GM23338 (cell line): ENCODE measurements at regions not wholly inside any gene's neighbourhood (a gene's known extent, or its start where the extent isn't known, plus 50 kb on each side); places are given as distances from the start of the nearest gene placed in this dataset.

Experiments used
- ATAC-seq: fragments of 200-7000 bp; cut with Tn5 transposase; 3 replicates; pipeline ENCODE4 v1.9.1; 2020
- DNase-seq: peaks from one replicate; pipeline ENCODE4 v3.0.0-alpha.2; 2015; ENCODE audit warnings: low spot score
- H2AFZ ChIP-seq: fragments of 200-600 bp; sonication (generic); 2 replicates; pipeline ENCODE4 v1.8.0; 2016; ENCODE audit warnings: antibody characterized with exemption, mild to moderate bottlenecking, moderate library complexity
- H3F3A ChIP-seq: fragments of 200-600 bp; sonication (generic); replicated peaks from 2 replicates; pipeline ENCODE4 v1.8.0; 2017; ENCODE audit warnings: antibody characterized with exemption, mixed run types, low read depth
- H3K27ac ChIP-seq: fragments of 200-600 bp; sonication (generic); 2 replicates; pipeline ENCODE4 v1.6.1; 2016; ENCODE audit warnings: low read depth
- H3K27me3 ChIP-seq: fragments of 200-600 bp; sonication (generic); 2 replicates; pipeline ENCODE4 v1.8.0; 2016; ENCODE audit warnings: mild to moderate bottlenecking, mixed run types, moderate library complexity; ENCODE audit not compliant: insufficient read depth
- H3K36me3 ChIP-seq: fragments of 200-600 bp; sonication (generic); 2 replicates; pipeline ENCODE4 v1.8.0; 2016; ENCODE audit warnings: mild to moderate bottlenecking; ENCODE audit not compliant: insufficient read depth
- H3K4me1 ChIP-seq: fragments of 200-600 bp; sonication (generic); 2 replicates; pipeline ENCODE4 v1.8.0; 2016; ENCODE audit warnings: mild to moderate bottlenecking, moderate library complexity; ENCODE audit not compliant: insufficient read depth
- H3K4me2 ChIP-seq: fragments of 200-600 bp; sonication (generic); 2 replicates; pipeline ENCODE4 v1.7.1; 2017; ENCODE audit warnings: mixed run types
- H3K4me3 ChIP-seq: fragments of 200-600 bp; sonication (generic); 2 replicates; pipeline ENCODE4 v1.6.1; 2016; ENCODE audit warnings: mixed run types
- H3K79me2 ChIP-seq: fragments of 200-600 bp; sonication (generic); replicated peaks from 2 replicates; pipeline ENCODE4 v1.8.0; 2017; ENCODE audit warnings: mild to moderate bottlenecking; ENCODE audit not compliant: insufficient read depth
- H3K9me2 ChIP-seq: fragments of 200-600 bp; sonication (generic); 2 replicates; pipeline ENCODE4 v1.8.0; 2017; ENCODE audit not compliant: insufficient read depth
- H4K20me1 ChIP-seq: fragments of 200-600 bp; sonication (generic); replicated peaks from 2 replicates; pipeline ENCODE4 v1.8.0; 2017; ENCODE audit warnings: mild to moderate bottlenecking; ENCODE audit not compliant: insufficient read depth
- H3K27ac Mint-ChIP-seq: 2 replicates; pipeline ENCODE4 v1.8.0; 2020; ENCODE audit warnings: inconsistent platforms, mild to moderate bottlenecking, moderate library complexity, mixed read lengths
- H3K27me3 Mint-ChIP-seq: 3 replicates; pipeline ENCODE4 v1.8.0; 2022; ENCODE audit warnings: low read depth, mild to moderate bottlenecking, moderate library complexity, mixed read lengths, inconsistent platforms; ENCODE audit not compliant: insufficient read depth, poor library complexity
- H3K36me3 Mint-ChIP-seq: 3 replicates; pipeline ENCODE4 v1.8.0; 2021; ENCODE audit warnings: low read depth, mild to moderate bottlenecking, inconsistent platforms, moderate library complexity, mixed read lengths
- H3K4me1 Mint-ChIP-seq: 3 replicates; pipeline ENCODE4 v1.8.0; 2020; ENCODE audit warnings: mild to moderate bottlenecking, inconsistent platforms, mixed read lengths
- H3K4me3 Mint-ChIP-seq: 3 replicates; pipeline ENCODE4 v1.8.0; 2021; ENCODE audit warnings: moderate library complexity, mild to moderate bottlenecking, inconsistent platforms, mixed read lengths
- H3K9me3 Mint-ChIP-seq: 3 replicates; pipeline ENCODE4 v1.8.0; 2020; ENCODE audit warnings: moderate library complexity, mild to moderate bottlenecking, inconsistent platforms, mixed read lengths
- EZH2 ChIP-seq: fragments of 200-600 bp; sonication (generic); IDR thresholded peaks from one replicate; pipeline ENCODE4 v1.8.0; 2017; ENCODE audit warnings: antibody characterized with exemption, mild to moderate bottlenecking, low read depth; ENCODE audit not compliant: unreplicated experiment
- EZH2phosphoT487 ChIP-seq: fragments of 200-600 bp; sonication (generic); IDR thresholded peaks from one replicate; pipeline ENCODE4 v1.8.1; 2018; ENCODE audit warnings: antibody characterized with exemption; ENCODE audit not compliant: unreplicated experiment
- NANOG ChIP-seq: IDR thresholded peaks from 2 replicates; pipeline ENCODE4 v1.6.1; 2016; ENCODE audit warnings: antibody characterized with exemption, borderline replicate concordance
- POLR2AphosphoS5 ChIP-seq: IDR thresholded peaks from 2 replicates; pipeline ENCODE4 v1.6.1; 2016; ENCODE audit warnings: antibody characterized with exemption, low read depth
- REST ChIP-seq: IDR thresholded peaks from one replicate; pipeline ENCODE4 v1.6.1; 2018; ENCODE audit warnings: antibody characterized with exemption; ENCODE audit not compliant: unreplicated experiment
- ZNF114 ChIP-seq: fragments of 250-450 bp; sonication (Bioruptor Pico); IDR thresholded peaks from 2 replicates; pipeline ENCODE4 v1.5.0; 2020; ENCODE audit warnings: mild to moderate bottlenecking, moderate library complexity
- TF ChIP-seq, protein P1 (sequence below): fragments of 250-450 bp; sonication (Bioruptor Pico); IDR thresholded peaks from 2 replicates; pipeline ENCODE4 v1.5.0; 2020; ENCODE audit warnings: mild to moderate bottlenecking, moderate library complexity
- TF ChIP-seq, protein P2 (sequence below), 2 experiments: fragments of 200-600 bp in 1 of 2; sonication (generic) in 1 of 2; conservative IDR thresholded peaks; 2 replicates each; pipeline versions ENCODE4 v1.5.1 to v1.6.1; 2016 to 2017; ENCODE audit warnings: antibody characterized with exemption in 2 of 2, low read depth in 2 of 2, mild to moderate bottlenecking in 2 of 2, moderate library complexity in 1 of 2

DNA sequence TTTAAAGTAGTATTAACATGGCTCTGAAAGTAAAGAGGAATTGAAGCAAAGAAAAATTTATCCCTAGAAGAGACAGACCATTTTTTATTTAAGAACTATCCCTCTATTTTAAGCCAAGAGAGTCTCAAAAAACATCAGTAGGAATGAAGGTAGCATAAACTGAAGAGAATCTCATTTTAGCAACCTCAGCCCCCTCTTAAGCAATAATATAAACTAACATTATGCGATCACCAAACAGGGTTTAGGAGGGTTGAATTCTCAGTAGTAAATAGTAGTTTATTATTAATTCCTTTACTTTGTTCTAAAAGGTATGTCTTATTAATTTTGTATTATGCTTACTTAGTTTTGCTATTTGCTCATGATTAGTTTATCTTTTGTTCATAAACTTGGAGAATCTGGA lies 287.4 kb downstream of the CDK5RAP2 start:
- H3K4me1 ChIP-seq, result no peaks in the 10 kb centered on the region
- Mint-ChIP-seq H3K4me3 (no peak overlapping the region), H3K4me1 (peaks cover 3% of the 10 kb centered on the region; the same call in 2 of the 3 replicates), H3K27ac (no peak overlapping the region), H3K27me3 (no peaks in the 10 kb centered on the region), H3K36me3 (peaks cover 6% of the 10 kb centered on the region; the same call in 1 of the 3 replicates), H3K9me3 (peaks cover 5% of the 10 kb centered on the region; the same call in 1 of the 3 replicates)
- no peak for DNase-seq
- peaks cover 5% of the 10 kb centered on the region; the same call in 1 of the 2 replicates for H3K9me2 ChIP-seq
- H3K4me2 ChIP-seq, result no peak overlapping the region
- no peaks in the 10 kb centered on the region for H3K79me2 ChIP-seq
- H3K4me3 ChIP-seq, result no peak overlapping the region
- no peak overlapping the region for H3K27ac ChIP-seq
- H2AFZ ChIP-seq, result no peak overlapping the region
- no peak for ATAC-seq
- TF ChIP-seq, protein P1, sequence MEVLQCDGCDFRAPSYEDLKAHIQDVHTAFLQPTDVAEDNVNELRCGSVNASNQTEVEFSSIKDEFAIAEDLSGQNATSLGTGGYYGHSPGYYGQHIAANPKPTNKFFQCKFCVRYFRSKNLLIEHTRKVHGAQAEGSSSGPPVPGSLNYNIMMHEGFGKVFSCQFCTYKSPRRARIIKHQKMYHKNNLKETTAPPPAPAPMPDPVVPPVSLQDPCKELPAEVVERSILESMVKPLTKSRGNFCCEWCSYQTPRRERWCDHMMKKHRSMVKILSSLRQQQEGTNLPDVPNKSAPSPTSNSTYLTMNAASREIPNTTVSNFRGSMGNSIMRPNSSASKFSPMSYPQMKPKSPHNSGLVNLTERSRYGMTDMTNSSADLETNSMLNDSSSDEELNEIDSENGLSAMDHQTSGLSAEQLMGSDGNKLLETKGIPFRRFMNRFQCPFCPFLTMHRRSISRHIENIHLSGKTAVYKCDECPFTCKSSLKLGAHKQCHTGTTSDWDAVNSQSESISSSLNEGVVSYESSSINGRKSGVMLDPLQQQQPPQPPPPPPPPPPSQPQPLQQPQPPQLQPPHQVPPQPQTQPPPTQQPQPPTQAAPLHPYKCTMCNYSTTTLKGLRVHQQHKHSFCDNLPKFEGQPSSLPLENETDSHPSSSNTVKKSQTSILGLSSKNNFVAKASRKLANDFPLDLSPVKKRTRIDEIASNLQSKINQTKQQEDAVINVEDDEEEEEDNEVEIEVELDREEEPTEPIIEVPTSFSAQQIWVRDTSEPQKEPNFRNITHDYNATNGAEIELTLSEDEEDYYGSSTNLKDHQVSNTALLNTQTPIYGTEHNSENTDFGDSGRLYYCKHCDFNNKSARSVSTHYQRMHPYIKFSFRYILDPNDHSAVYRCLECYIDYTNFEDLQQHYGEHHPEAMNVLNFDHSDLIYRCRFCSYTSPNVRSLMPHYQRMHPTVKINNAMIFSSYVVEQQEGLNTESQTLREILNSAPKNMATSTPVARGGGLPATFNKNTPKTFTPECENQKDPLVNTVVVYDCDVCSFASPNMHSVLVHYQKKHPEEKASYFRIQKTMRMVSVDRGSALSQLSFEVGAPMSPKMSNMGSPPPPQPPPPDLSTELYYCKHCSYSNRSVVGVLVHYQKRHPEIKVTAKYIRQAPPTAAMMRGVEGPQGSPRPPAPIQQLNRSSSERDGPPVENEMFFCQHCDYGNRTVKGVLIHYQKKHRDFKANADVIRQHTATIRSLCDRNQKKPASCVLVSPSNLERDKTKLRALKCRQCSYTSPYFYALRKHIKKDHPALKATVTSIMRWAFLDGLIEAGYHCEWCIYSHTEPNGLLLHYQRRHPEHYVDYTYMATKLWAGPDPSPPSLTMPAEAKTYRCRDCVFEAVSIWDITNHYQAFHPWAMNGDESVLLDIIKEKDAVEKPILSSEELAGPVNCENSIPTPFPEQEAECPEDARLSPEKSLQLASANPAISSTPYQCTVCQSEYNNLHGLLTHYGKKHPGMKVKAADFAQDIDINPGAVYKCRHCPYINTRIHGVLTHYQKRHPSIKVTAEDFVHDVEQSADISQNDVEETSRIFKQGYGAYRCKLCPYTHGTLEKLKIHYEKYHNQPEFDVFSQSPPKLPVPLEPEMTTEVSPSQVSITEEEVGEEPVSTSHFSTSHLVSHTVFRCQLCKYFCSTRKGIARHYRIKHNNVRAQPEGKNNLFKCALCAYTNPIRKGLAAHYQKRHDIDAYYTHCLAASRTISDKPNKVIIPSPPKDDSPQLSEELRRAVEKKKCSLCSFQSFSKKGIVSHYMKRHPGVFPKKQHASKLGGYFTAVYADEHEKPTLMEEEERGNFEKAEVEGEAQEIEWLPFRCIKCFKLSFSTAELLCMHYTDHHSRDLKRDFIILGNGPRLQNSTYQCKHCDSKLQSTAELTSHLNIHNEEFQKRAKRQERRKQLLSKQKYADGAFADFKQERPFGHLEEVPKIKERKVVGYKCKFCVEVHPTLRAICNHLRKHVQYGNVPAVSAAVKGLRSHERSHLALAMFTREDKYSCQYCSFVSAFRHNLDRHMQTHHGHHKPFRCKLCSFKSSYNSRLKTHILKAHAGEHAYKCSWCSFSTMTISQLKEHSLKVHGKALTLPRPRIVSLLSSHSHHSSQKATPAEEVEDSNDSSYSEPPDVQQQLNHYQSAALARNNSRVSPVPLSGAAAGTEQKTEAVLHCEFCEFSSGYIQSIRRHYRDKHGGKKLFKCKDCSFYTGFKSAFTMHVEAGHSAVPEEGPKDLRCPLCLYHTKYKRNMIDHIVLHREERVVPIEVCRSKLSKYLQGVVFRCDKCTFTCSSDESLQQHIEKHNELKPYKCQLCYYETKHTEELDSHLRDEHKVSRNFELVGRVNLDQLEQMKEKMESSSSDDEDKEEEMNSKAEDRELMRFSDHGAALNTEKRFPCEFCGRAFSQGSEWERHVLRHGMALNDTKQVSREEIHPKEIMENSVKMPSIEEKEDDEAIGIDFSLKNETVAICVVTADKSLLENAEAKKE (CRISPR knock-in tag), result no peak
- TF ChIP-seq POLR2AphosphoS5, result no peak
- no peak for TF ChIP-seq EZH2
- no peak for TF ChIP-seq REST
- TF ChIP-seq, protein P2, sequence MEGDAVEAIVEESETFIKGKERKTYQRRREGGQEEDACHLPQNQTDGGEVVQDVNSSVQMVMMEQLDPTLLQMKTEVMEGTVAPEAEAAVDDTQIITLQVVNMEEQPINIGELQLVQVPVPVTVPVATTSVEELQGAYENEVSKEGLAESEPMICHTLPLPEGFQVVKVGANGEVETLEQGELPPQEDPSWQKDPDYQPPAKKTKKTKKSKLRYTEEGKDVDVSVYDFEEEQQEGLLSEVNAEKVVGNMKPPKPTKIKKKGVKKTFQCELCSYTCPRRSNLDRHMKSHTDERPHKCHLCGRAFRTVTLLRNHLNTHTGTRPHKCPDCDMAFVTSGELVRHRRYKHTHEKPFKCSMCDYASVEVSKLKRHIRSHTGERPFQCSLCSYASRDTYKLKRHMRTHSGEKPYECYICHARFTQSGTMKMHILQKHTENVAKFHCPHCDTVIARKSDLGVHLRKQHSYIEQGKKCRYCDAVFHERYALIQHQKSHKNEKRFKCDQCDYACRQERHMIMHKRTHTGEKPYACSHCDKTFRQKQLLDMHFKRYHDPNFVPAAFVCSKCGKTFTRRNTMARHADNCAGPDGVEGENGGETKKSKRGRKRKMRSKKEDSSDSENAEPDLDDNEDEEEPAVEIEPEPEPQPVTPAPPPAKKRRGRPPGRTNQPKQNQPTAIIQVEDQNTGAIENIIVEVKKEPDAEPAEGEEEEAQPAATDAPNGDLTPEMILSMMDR (conservative IDR thresholded peaks at IDR 0.05; ENCODE audit: low read depth in 2 of 2), result no peak
- no peak for TF ChIP-seq ZNF114
- no peak for TF ChIP-seq NANOG
- TF ChIP-seq EZH2phosphoT487, result no peak
- H3F3A ChIP-seq, result no peaks in the 10 kb centered on the region
- H4K20me1 ChIP-seq, result no peaks in the 10 kb centered on the region
- no peaks in the 10 kb centered on the region for H3K27me3 ChIP-seq
- no peaks in the 10 kb centered on the region for H3K36me3 ChIP-seq
